T-helper 1 cell treated with Interleukin-12 subunit alpha and Interleukin-12 subunit beta and Interleukin-4 antibody, amounts not matched to agents 30 μg/mL and 1 μg/mL, for 36 hours (primary cell): ENCODE measurements at regions not wholly inside any gene's neighbourhood (a gene's known extent, or its start where the extent isn't known, plus 50 kb on each side); places are given as distances from the start of the nearest gene placed in this dataset.

Experiments
- H3K27ac Mint-ChIP-seq: one replicate; pipeline ENCODE4 v1.8.0; 2021; ENCODE audit warnings: mild to moderate bottlenecking, mixed read lengths
- H3K27me3 Mint-ChIP-seq: one replicate; pipeline ENCODE4 v1.8.0; 2021; ENCODE audit warnings: low read depth, mixed read lengths
- H3K36me3 Mint-ChIP-seq: one replicate; pipeline ENCODE4 v1.8.0; 2021; ENCODE audit warnings: low read depth, mixed read lengths
- H3K4me1 Mint-ChIP-seq: one replicate; pipeline ENCODE4 v1.8.0; 2021; ENCODE audit warnings: low read depth, mixed read lengths
- H3K4me3 Mint-ChIP-seq: one replicate; pipeline ENCODE4 v1.8.0; 2021; ENCODE audit warnings: mild to moderate bottlenecking, moderate library complexity, mixed read lengths
- H3K9me3 Mint-ChIP-seq: one replicate; pipeline ENCODE4 v1.8.0; 2021; ENCODE audit warnings: mixed read lengths

GRCh38 chrX:6857749-6858148 lies 289.8 kb upstream of the STS start:
- Mint-ChIP-seq H3K4me1 (no peaks in the 10 kb centered on the region), H3K36me3 (no peaks in the 10 kb centered on the region), H3K4me3 (no peak overlapping the region), H3K27ac (no peak overlapping the region), H3K9me3 (peaks cover 6% of the 10 kb centered on the region), H3K27me3 (no peaks in the 10 kb centered on the region)

GRCh38 chrX:6856471-6856870 lies 291.0 kb upstream of the STS start:
- H3K9me3 Mint-ChIP-seq, result peaks cover 6% of the 10 kb centered on the region
- H3K27ac Mint-ChIP-seq, result no peak overlapping the region
- H3K27me3 Mint-ChIP-seq, result no peaks in the 10 kb centered on the region
- H3K4me1 Mint-ChIP-seq, result no peaks in the 10 kb centered on the region
- H3K4me3 Mint-ChIP-seq, result no peak overlapping the region
- no peaks in the 10 kb centered on the region for H3K36me3 Mint-ChIP-seq

- Mint-ChIP-seq H3K27ac (no peak overlapping the region), H3K4me3 (no peak overlapping the region), H3K27me3 (no peaks in the 10 kb centered on the region), H3K9me3 (no peaks in the 10 kb centered on the region), H3K4me1 (no peaks in the 10 kb centered on the region), H3K36me3 (no peaks in the 10 kb centered on the region)
These were observed 294.6 kb upstream of the STS start for GRCh38 chrX:6852869-6853268.

GRCh38 chrX:6852121-6852520 lies 295.4 kb upstream of the STS start:
- Mint-ChIP-seq H3K9me3 (no peaks in the 10 kb centered on the region), H3K36me3 (no peaks in the 10 kb centered on the region), H3K27me3 (no peaks in the 10 kb centered on the region), H3K4me1 (no peaks in the 10 kb centered on the region), H3K4me3 (no peak overlapping the region), H3K27ac (no peak overlapping the region)

- no peaks in the 10 kb centered on the region for H3K27me3 Mint-ChIP-seq
- H3K36me3 Mint-ChIP-seq, result no peaks in the 10 kb centered on the region
- no peak overlapping the region for H3K27ac Mint-ChIP-seq
- no peak overlapping the region for H3K4me3 Mint-ChIP-seq
- no peaks in the 10 kb centered on the region for H3K4me1 Mint-ChIP-seq
- H3K9me3 Mint-ChIP-seq, result no peaks in the 10 kb centered on the region
These were observed 296.4 kb upstream of the STS start for GRCh38 chrX:6851140-6851539.

GRCh38 chrX:6849716-6850414 lies 297.6 kb upstream of the STS start:
- H3K4me3 Mint-ChIP-seq, result no peak overlapping the region
- no peaks in the 10 kb centered on the region for H3K36me3 Mint-ChIP-seq
- H3K27me3 Mint-ChIP-seq, result no peaks in the 10 kb centered on the region
- H3K9me3 Mint-ChIP-seq, result no peaks in the 10 kb centered on the region
- no peaks in the 10 kb centered on the region for H3K4me1 Mint-ChIP-seq
- no peak overlapping the region for H3K27ac Mint-ChIP-seq

GRCh38 chrX:6832619-6833018 lies 297.7 kb upstream of the VCX3A start:
- Mint-ChIP-seq H3K9me3 (no peaks in the 10 kb centered on the region), H3K36me3 (no peaks in the 10 kb centered on the region), H3K4me1 (no peaks in the 10 kb centered on the region), H3K27ac (no peak overlapping the region), H3K4me3 (no peak overlapping the region), H3K27me3 (no peaks in the 10 kb centered on the region)

- Mint-ChIP-seq H3K36me3 (no peaks in the 10 kb centered on the region), H3K27ac (no peak overlapping the region), H3K4me1 (no peaks in the 10 kb centered on the region), H3K27me3 (no peaks in the 10 kb centered on the region), H3K9me3 (peaks cover 3% of the 10 kb centered on the region), H3K4me3 (no peak overlapping the region)
These were observed 291.9 kb upstream of the VCX3A start for GRCh38 chrX:6826856-6827255.

GRCh38 chrX:6821730-6822129 lies 286.8 kb upstream of the VCX3A start:
- H3K27me3 Mint-ChIP-seq, result no peaks in the 10 kb centered on the region
- H3K4me3 Mint-ChIP-seq, result no peak overlapping the region
- H3K36me3 Mint-ChIP-seq, result no peaks in the 10 kb centered on the region
- peaks cover 3% of the 10 kb centered on the region for H3K9me3 Mint-ChIP-seq
- no peak overlapping the region for H3K27ac Mint-ChIP-seq
- H3K4me1 Mint-ChIP-seq, result no peaks in the 10 kb centered on the region

GRCh38 chrX:6813836-6814370 lies 279.0 kb upstream of the VCX3A start:
- Mint-ChIP-seq H3K36me3 (no peaks in the 10 kb centered on the region), H3K4me1 (no peaks in the 10 kb centered on the region), H3K9me3 (no peaks in the 10 kb centered on the region), H3K4me3 (no peak overlapping the region), H3K27me3 (no peaks in the 10 kb centered on the region), H3K27ac (no peak overlapping the region)

- H3K4me1 Mint-ChIP-seq, result no peaks in the 10 kb centered on the region
- H3K4me3 Mint-ChIP-seq, result no peak overlapping the region
- no peak overlapping the region for H3K27ac Mint-ChIP-seq
- no peaks in the 10 kb centered on the region for H3K36me3 Mint-ChIP-seq
- no peaks in the 10 kb centered on the region for H3K27me3 Mint-ChIP-seq
- H3K9me3 Mint-ChIP-seq, result no peaks in the 10 kb centered on the region
These were observed 277.2 kb upstream of the VCX3A start for GRCh38 chrX:6812087-6812486.

- Mint-ChIP-seq H3K4me1 (no peaks in the 10 kb centered on the region), H3K9me3 (no peaks in the 10 kb centered on the region), H3K4me3 (no peak overlapping the region), H3K27me3 (no peaks in the 10 kb centered on the region), H3K36me3 (no peaks in the 10 kb centered on the region), H3K27ac (no peak overlapping the region)
These were observed 275.9 kb upstream of the VCX3A start for GRCh38 chrX:6810776-6811175.

GRCh38 chrX:6803607-6804006 lies 268.7 kb upstream of the VCX3A start:
- Mint-ChIP-seq H3K4me1 (no peaks in the 10 kb centered on the region), H3K9me3 (no peaks in the 10 kb centered on the region), H3K27ac (no peak overlapping the region), H3K36me3 (no peaks in the 10 kb centered on the region), H3K4me3 (no peak overlapping the region), H3K27me3 (no peaks in the 10 kb centered on the region)

GRCh38 chrX:6793000-6793399 lies 258.1 kb upstream of the VCX3A start:
- Mint-ChIP-seq H3K27me3 (no peaks in the 10 kb centered on the region), H3K27ac (no peak overlapping the region), H3K9me3 (no peaks in the 10 kb centered on the region), H3K36me3 (no peaks in the 10 kb centered on the region), H3K4me1 (no peaks in the 10 kb centered on the region), H3K4me3 (no peak overlapping the region)

- Mint-ChIP-seq H3K4me1 (no peaks in the 10 kb centered on the region), H3K27ac (no peak overlapping the region), H3K9me3 (no peaks in the 10 kb centered on the region), H3K4me3 (no peak overlapping the region), H3K36me3 (no peaks in the 10 kb centered on the region), H3K27me3 (no peaks in the 10 kb centered on the region)
These were observed 249.0 kb upstream of the VCX3A start for GRCh38 chrX:6783912-6784311.

GRCh38 chrX:6782831-6783230 lies 247.9 kb upstream of the VCX3A start:
- H3K4me1 Mint-ChIP-seq, result no peaks in the 10 kb centered on the region
- no peak overlapping the region for H3K4me3 Mint-ChIP-seq
- no peak overlapping the region for H3K27ac Mint-ChIP-seq
- H3K9me3 Mint-ChIP-seq, result no peaks in the 10 kb centered on the region
- no peaks in the 10 kb centered on the region for H3K27me3 Mint-ChIP-seq
- H3K36me3 Mint-ChIP-seq, result no peaks in the 10 kb centered on the region
